Stomach (tissue), 8 donors: ENCODE measurements at regions not wholly inside any gene's neighbourhood (a gene's known extent, or its start where the extent isn't known, plus 50 kb on each side); places are given as distances from the start of the nearest gene placed in this dataset.
A peak's percentile ranks its signal among the peaks of the same experiment; 100 is the strongest.

ENCODE experiments used
- DNase-seq, 2 donors: peaks; one replicate each; pipeline versions ENCODE4 v3.0.0 to v3.0.0-alpha.2; 2013 to 2019
- H3K27ac ChIP-seq, 5 donors: fragments of 200-600 bp in 4 of 5; sonication (generic) in 4 of 5; one replicate each; pipeline ENCODE4 v1.5.1; 2013 to 2019; ENCODE audit warnings: mild to moderate bottlenecking in 1 of 5, moderate library complexity in 1 of 5
- H3K27me3 ChIP-seq, 3 donors: fragments of 200-600 bp; sonication (generic); one replicate each; pipeline ENCODE4 v1.5.1; 2017 to 2019; ENCODE audit warnings: mixed run types in 1 of 3
- H3K36me3 ChIP-seq, 4 donors: fragments of 200-600 bp; sonication (generic); 1 replicate in 3 of 4; 2 replicates in 1 of 4; pipeline ENCODE4 v1.5.1; 2016 to 2019
- H3K4me1 ChIP-seq, 4 donors: fragments of 200-600 bp; sonication (generic); one replicate each; pipeline ENCODE4 v1.5.1; 2016 to 2019
- H3K4me3 ChIP-seq, 4 donors: fragments of 200-600 bp; sonication (generic) in 3 of 4; one replicate each; pipeline ENCODE4 v1.5.1; 2016 to 2019; ENCODE audit warnings: mild to moderate bottlenecking in 1 of 4
- H3K9me3 ChIP-seq, 4 donors: fragments of 200-600 bp; sonication (generic); one replicate each; pipeline ENCODE4 v1.5.1; 2016 to 2019
- CTCF ChIP-seq, 7 experiments: fragments of 450-650 bp in 4 of 7; fragments of 200-600 bp in 3 of 7; sonication (generic) in 3 of 7; IDR thresholded peaks; one replicate each; pipeline ENCODE4 v1.5.1; 2016 to 2019; ENCODE audit warnings: antibody characterized with exemption in 7 of 7, control low read depth in 2 of 7, mild to moderate bottlenecking in 1 of 7
- EP300 ChIP-seq: sonication (generic); formaldehyde crosslinking; IDR thresholded peaks from one replicate; pipeline ENCODE4 v1.6.1; 2017; ENCODE audit warnings: antibody characterized with exemption
- POLR2A ChIP-seq, 4 donors: fragments of 450-650 bp; IDR thresholded peaks; one replicate each; pipeline ENCODE4 v1.6.1; 2016; ENCODE audit warnings: antibody characterized with exemption in 4 of 4, control low read depth in 2 of 4, mild to moderate bottlenecking in 1 of 4, moderate library complexity in 1 of 4
- POLR2AphosphoS5 ChIP-seq, 3 donors: sonication (generic); formaldehyde crosslinking; IDR thresholded peaks; one replicate each; pipeline ENCODE4 v1.6.1; 2016; ENCODE audit warnings: antibody characterized with exemption in 3 of 3
- WGBS, 5 donors: extraction: QIAGEN DNeasy Blood & Tissue Kit in 3 of 5; methylation state at CpG; one replicate each; pipeline versions ENCODE4 v1.1.5 to v1.1.7; 2013 to 2018; 5-methylcytosine and 5-hydroxymethylcytosine counted together
- intact Hi-C: fragments of 100-400 bp; cut with DNase I; formaldehyde crosslinking; loops from one replicate; pipeline ENCODE4 v1.15.1; 2023; ENCODE audit warnings: low total_unique reads
- donor health status: healthy with polysubstance abuse.
- donor health status: Bipolar disorder and iron deficiency.
- donor health status: healthy.

- Histone ChIP-seq H3K36me3 (no peaks in the 10 kb centered on the region), H3K27me3 (no peaks in the 10 kb centered on the region), H3K4me1 (no peaks in the 10 kb centered on the region), H3K27ac (no peak overlapping the region), H3K4me3 (no peak overlapping the region), H3K9me3 (no peaks in the 10 kb centered on the region)
- no peak for DNase-seq
- intact Hi-C loops, result no loop called here
- no peak for TF ChIP-seq POLR2AphosphoS5 (IDR thresholded peaks at IDR 0.05)
- no peak for TF ChIP-seq CTCF (IDR thresholded peaks at IDR 0.05)
- no peak for TF ChIP-seq EP300
- 67 to 92% (median 81%) methylated on average over 2 of the region's 2 CpGs for WGBS, 5 donors
These were observed 145.8 kb upstream of the AGA start for GRCh38 chr4:177587989-177588388.

- H3K36me3 ChIP-seq, result no peaks in the 10 kb centered on the region
- no peaks in the 10 kb centered on the region for H3K4me1 ChIP-seq
- TF ChIP-seq CTCF (IDR thresholded peaks at IDR 0.05) (no peak), POLR2AphosphoS5 (IDR thresholded peaks at IDR 0.05) (no peak), POLR2A (IDR thresholded peaks at IDR 0.05) (no peak), EP300 (no peak)
- 72 to 89% (median 81%) methylated on average over 2 of the region's 2 CpGs for WGBS, 5 donors
- intact Hi-C loops, result no loop called here
- H3K9me3 ChIP-seq, result no peaks in the 10 kb centered on the region
- H3K4me3 ChIP-seq, result no peak overlapping the region
- H3K27me3 ChIP-seq, result no peaks in the 10 kb centered on the region
- no peak for DNase-seq
- H3K27ac ChIP-seq, result no peak overlapping the region
These were observed 153.1 kb upstream of the AGA start for GRCh38 chr4:177595386-177595785.

GRCh38 chr4:177596035-177596434 lies 153.8 kb upstream of the AGA start:
- peak in 1 of 2 donors; percentile 9 for DNase-seq
- WGBS, 5 donors, result 55 to 63% (median 62%) methylated on average over 4 of the region's 4 CpGs
- Histone ChIP-seq H3K4me1 (no peaks in the 10 kb centered on the region), H3K27me3 (no peaks in the 10 kb centered on the region), H3K27ac (no peak overlapping the region), H3K4me3 (no peak overlapping the region), H3K36me3 (no peaks in the 10 kb centered on the region), H3K9me3 (no peaks in the 10 kb centered on the region)
- TF ChIP-seq POLR2A (IDR thresholded peaks at IDR 0.05) (no peak), POLR2AphosphoS5 (IDR thresholded peaks at IDR 0.05) (no peak), CTCF (IDR thresholded peaks at IDR 0.05) (no peak), EP300 (no peak)
- intact Hi-C loops, result no loop called here

GRCh38 chr4:177596991-177597390 lies 154.8 kb upstream of the AGA start:
- H3K27me3 ChIP-seq, result no peaks in the 10 kb centered on the region
- no peak for DNase-seq
- H3K9me3 ChIP-seq, result no peaks in the 10 kb centered on the region
- H3K4me3 ChIP-seq, result no peak overlapping the region
- intact Hi-C loops, result no loop called here
- no peak for TF ChIP-seq CTCF (IDR thresholded peaks at IDR 0.05)
- TF ChIP-seq POLR2A (IDR thresholded peaks at IDR 0.05), result no peak
- TF ChIP-seq POLR2AphosphoS5 (IDR thresholded peaks at IDR 0.05), result no peak
- no peak for TF ChIP-seq EP300
- H3K4me1 ChIP-seq, result no peaks in the 10 kb centered on the region
- no peak overlapping the region for H3K27ac ChIP-seq
- WGBS, 5 donors, result 84 to 92% (median 90%) methylated on average over 7 of the region's 7 CpGs
- no peaks in the 10 kb centered on the region for H3K36me3 ChIP-seq
